Urinary bladder (tissue), 3 donors: ENCODE measurements at regions not wholly inside any gene's neighbourhood (a gene's known extent, or its start where the extent isn't known, plus 50 kb on each side); places are given as distances from the start of the nearest gene placed in this dataset.
"Not testable (repeated sequence)": the region's sequence is repeated elsewhere in the genome, so short reads cannot be mapped to it uniquely, and the experiment has no call there.

ENCODE experiments used
- DNase-seq: peaks from one replicate; pipeline ENCODE4 v3.0.0-alpha.2; 2015; ENCODE audit errors: extremely low spot score
- H3K27ac ChIP-seq: one replicate; pipeline ENCODE4 v1.5.1; 2013; ENCODE audit warnings: low read depth, mild to moderate bottlenecking, moderate library complexity
- H3K36me3 ChIP-seq: one replicate; pipeline ENCODE4 v1.6.1; 2013; ENCODE audit warnings: mild to moderate bottlenecking, moderate library complexity; ENCODE audit not compliant: insufficient read depth
- H3K4me1 ChIP-seq: one replicate; pipeline ENCODE4 v1.6.1; 2013; ENCODE audit warnings: mild to moderate bottlenecking, moderate library complexity; ENCODE audit not compliant: insufficient read depth
- H3K4me3 ChIP-seq: one replicate; pipeline ENCODE4 v1.5.1; 2013; ENCODE audit warnings: low read depth, low read length
- WGBS: extraction: QIAGEN DNeasy Blood & Tissue Kit; methylation state at CpG from one replicate; pipeline ENCODE4 v1.1.7; 2013; 5-methylcytosine and 5-hydroxymethylcytosine counted together
- donor health status: healthy with polysubstance abuse.
- donor health status: healthy.

DNA sequence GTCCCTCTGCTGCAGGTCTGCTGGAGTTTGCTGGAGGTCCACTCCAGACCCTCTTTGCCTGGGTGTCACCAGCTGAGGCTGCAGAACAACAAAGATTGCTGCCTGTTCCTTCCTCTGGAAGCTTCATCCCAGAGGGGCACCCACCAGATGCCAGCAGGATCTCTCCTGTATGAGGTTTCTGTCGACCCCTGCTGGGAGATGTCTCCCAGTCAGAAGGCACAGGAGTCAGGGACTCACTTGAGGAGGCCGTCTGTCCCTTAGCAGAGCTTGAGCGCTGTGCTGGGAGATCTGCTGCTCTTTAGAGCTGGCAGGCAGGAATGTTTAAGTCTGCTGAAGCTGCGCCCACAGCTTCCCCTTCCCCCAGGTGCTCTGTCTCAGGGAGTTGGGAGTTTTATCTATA, 196.2 kb downstream of the C4orf33 start:
- 66% methylated on average over 4 of the region's 4 CpGs for WGBS
- H3K27ac ChIP-seq, H3K4me1 ChIP-seq, H3K4me3 ChIP-seq, H3K36me3 ChIP-seq, DNase-seq: not testable (repeated sequence)

DNA sequence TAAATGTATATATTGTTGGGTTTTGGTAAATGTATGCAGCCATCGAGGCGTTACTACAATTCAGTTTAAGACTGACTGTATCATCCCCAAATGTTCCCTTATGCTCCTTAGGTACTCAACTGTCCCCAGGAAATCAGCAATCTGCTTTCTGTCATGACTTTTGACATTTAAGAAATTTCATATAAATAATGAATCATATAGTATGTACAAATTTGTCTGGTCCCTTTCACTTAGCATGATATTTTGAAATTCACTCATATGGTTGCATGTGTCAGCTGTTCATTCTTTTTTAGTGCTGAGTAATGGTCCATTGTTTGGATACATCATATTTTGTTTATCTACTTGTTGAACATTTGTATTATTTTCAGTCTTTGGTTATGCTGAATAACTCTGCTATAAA, 218.8 kb downstream of the C4orf33 start:
- 99% methylated on average over 2 of the region's 2 CpGs for WGBS
- no peak overlapping the region for H3K27ac ChIP-seq
- no peak for DNase-seq
- H3K36me3 ChIP-seq, result no peaks in the 10 kb centered on the region
- no peak overlapping the region for H3K4me3 ChIP-seq
- no peaks in the 10 kb centered on the region for H3K4me1 ChIP-seq

DNA sequence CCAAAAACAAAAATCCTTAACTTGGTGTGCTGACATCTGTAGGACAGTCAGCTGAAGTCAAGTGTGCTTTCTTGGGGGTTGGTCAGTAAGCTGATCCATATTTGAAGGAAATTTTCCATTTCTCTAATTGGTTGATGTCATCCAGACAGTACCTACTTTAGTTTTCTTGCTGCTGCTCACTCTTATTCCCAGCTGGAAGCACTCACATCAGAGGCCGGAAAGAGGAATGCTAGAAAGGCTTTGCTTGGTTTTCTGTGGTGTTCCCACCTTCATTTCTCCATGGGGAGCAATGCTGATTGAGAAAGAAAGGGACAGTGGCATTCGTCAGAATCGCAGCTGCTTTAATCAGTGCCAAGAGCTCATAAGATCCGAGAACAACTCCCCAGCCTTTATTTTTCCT, 227.0 kb downstream of the C4orf33 start:
- Histone ChIP-seq H3K27ac (no peak overlapping the region), H3K4me3 (no peak overlapping the region), H3K36me3 (no peaks in the 10 kb centered on the region), H3K4me1 (no peaks in the 10 kb centered on the region)
- DNase-seq, result no peak
- WGBS, result 44% methylated on average over 4 of the region's 4 CpGs

DNA sequence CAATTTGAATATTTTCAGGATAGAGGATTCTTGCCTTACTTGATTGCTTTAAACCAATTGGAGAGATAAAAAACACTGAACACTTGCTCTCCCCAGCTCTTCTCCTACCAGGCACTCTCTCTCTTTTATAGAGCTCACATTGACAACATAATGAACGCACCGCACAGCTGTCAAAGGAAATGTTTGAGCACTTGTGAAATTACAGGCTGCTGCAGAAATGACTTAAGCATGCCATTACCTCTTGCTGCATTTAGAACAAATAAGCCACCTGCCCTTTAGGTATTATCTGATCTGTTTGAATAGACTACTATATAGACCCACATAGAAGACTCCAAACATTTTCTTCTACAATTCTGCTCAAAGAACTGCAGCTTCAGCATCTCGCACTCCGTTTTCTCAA, 227.7 kb downstream of the C4orf33 start:
- Histone ChIP-seq H3K36me3 (no peaks in the 10 kb centered on the region), H3K4me3 (no peak overlapping the region), H3K4me1 (no peaks in the 10 kb centered on the region), H3K27ac (no peak overlapping the region)
- no peak for DNase-seq
- WGBS, result 47% methylated on average over 4 of the region's 4 CpGs

DNA sequence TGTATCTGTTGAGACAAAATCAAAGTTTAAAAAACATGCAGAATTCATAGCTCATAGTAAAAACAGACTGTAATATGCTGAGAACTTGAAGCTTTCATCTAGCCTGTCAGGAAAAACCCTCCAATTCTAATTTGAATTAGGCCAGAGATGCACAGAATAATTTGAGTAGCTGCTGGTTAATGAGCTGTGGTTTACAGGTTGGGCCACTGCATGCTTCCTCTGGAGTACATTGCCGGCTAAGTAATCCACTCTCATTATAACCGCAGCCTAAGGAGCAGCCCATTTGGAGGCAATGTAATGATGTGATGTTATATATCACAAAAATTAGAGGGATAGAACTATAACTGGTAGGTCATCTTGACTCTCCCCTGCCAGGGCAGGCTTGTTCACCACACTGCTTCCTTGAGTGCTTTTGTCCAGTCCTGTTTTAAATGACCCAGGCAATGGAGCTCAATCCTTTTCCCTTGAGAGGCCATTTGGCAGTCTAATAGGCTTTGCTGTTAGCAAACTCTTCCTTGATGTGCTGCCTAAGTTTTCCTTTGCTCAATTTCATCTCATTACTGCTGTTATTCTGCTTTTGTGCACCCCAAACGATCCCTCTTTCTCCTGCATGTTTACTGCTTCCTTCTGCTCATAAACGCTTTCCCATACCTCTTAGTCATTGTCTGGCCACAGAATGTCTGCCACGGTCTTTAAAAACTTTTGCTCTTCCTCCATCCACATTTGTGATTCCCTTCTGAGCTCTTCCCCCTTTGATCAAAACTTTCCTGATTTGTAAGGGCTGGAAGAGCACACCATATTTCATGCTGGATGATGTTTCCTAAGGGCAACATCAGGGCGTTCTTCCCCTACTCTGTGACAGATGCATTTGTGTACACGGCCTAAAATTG, 230.9 kb downstream of the C4orf33 start:
- Histone ChIP-seq H3K4me1 (no peaks in the 10 kb centered on the region), H3K36me3 (no peaks in the 10 kb centered on the region), H3K4me3 (no peak overlapping the region), H3K27ac (no peak overlapping the region)
- WGBS, result 42% methylated on average over 7 of the region's 7 CpGs
- no peak for DNase-seq

DNA sequence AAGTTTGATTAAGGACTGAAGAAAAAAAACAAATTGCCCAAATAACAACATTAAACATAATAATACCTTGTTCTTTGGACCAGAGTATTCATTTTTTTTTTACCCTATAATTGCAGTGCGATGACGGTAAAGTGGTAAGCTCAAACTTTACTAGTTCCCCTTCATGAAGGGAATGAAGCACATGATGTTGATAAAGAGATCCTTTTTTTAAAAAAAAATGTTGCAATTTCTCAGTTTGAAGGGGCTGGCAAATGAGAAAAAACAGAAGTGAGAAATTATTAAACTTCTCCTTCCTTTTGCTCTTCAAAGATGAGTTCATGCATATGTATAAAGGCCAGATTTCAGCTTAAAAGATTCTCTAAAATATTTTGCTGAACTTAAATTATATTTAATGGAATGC, 231.7 kb downstream of the C4orf33 start:
- DNase-seq, result no peak
- WGBS, result 95% methylated on average over 2 of the region's 2 CpGs
- H3K4me1 ChIP-seq, result no peaks in the 10 kb centered on the region
- H3K4me3 ChIP-seq, result no peak overlapping the region
- no peak overlapping the region for H3K27ac ChIP-seq
- H3K36me3 ChIP-seq, result no peaks in the 10 kb centered on the region

DNA sequence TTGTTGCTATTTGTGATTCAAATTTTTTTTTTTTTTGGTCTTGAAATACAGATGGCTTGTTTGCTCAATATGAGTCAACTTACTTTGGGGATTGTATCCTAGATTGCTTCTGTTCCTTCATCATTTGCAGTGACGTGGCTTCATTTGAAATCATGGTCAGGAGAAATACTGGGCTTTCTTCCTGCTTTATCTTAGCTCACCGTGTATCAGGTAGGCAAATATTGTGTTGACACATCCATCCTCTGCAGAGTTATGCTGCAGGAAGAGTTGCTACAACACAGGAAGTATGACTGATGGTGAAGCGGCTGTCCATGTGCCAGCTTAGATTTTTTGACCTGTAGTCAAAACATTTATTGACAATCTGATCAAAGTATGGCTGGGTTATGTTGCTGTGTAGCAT, 232.2 kb downstream of the C4orf33 start:
- H3K36me3 ChIP-seq, result no peaks in the 10 kb centered on the region
- no peak overlapping the region for H3K27ac ChIP-seq
- no peak overlapping the region for H3K4me3 ChIP-seq
- H3K4me1 ChIP-seq, result no peaks in the 10 kb centered on the region
- no peak for DNase-seq
- 75% methylated on average over 3 of the region's 3 CpGs for WGBS

DNA sequence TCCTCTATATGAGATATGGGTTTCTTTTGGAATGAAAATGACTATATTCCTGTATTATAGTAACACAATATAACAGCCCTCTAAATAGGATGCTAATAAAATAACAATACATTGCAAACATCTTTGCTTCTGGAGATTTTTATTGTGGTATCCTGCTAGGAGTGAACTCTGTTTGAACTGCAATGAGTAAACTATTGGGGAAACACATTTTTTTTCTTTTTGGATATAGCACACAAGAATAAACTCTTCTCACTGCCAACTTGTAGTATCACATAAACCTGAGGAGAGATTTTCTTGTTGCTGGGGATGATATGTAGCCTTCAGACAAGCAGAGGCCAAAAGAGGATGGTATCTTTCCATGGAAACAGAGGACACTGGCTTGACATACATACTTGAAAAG, 238.2 kb downstream of the C4orf33 start:
- Histone ChIP-seq H3K4me1 (no peaks in the 10 kb centered on the region), H3K4me3 (no peak overlapping the region), H3K36me3 (no peaks in the 10 kb centered on the region), H3K27ac (no peak overlapping the region)
- DNase-seq, result no peak

DNA sequence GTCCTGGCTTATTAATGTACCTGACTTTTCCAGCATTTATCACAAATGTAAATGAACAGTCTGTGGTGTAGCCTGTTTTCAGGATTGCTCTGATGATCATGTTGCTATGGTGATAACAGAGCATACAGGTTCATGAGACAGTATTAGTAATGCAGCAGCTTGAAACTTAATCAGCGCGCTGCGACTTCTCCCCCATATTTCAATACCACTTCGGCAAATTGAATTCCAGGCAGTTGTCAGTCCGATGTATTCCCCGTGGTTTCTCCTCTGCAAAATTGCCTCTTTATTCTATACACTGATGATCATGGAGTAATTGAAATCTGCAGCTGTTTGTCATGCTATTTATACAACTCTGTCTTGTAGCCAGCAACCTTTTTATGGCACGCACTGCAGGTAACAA, 239.3 kb downstream of the C4orf33 start:
- no peaks in the 10 kb centered on the region for H3K4me1 ChIP-seq
- WGBS, result 93% methylated on average over 7 of the region's 7 CpGs
- no peak for DNase-seq
- H3K4me3 ChIP-seq, result no peak overlapping the region
- H3K36me3 ChIP-seq, result no peaks in the 10 kb centered on the region
- H3K27ac ChIP-seq, result no peak overlapping the region

DNA sequence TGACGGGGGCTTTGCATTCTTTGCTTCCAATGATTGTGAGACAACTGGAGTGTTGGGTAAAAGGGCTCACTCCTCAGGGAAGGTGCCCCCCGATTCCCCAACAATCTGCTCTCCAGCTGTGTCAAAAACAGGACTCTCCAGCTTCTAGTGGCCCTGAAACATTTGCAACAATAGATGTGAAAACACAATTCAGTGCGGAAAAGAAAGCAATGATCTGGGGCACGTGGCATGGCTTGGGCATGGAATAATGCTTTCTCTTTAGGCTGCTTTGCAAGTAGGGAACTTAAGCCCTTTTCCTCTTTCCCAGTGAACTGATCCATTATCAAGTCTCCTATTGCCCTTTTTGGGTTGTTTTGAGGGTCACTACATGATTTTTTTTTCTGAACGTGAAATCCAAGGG, 239.9 kb downstream of the C4orf33 start:
- Histone ChIP-seq H3K4me3 (no peak overlapping the region), H3K27ac (no peak overlapping the region), H3K4me1 (no peaks in the 10 kb centered on the region), H3K36me3 (no peaks in the 10 kb centered on the region)
- 67% methylated on average over 5 of the region's 5 CpGs for WGBS
- no peak for DNase-seq

DNA sequence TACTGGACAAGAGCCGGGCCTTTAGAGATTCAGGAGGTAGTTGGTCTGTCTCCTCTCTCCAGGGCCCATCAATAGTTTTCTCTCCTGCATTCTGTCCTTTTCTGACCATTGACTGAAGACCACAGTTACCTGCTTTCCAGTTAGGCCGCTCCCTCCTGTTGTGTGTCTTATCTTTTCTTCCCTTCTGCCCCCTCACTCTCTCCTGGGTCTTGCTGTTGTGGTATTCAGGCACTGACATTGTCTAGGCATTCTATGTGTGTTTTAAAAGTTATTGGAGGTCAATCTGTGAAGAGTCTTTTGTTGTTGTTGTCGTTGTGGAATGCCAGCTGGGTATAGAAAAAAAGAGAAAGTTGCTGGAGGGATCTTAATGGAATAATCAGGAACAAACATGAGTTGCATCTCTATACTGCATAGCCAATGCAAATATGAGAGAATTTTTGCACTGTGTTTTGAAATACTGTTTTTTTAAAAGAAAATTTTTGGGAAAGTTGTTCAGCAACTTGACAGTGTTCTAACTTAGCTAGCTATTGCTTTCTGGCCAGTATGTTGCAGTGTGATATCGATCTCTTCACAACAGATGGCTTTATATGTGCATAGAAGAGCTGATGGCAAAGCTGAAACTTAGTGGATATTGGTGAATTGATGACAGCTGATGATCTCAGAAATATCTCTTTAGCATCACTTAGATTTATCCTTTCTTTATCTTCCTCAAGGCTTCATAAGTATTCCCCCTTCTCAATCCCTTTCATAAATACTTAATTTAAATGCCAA, 240.7 kb downstream of the C4orf33 start:
- WGBS, result 84% methylated on average over 4 of the region's 4 CpGs
- Histone ChIP-seq H3K27ac (no peak overlapping the region), H3K4me3 (no peak overlapping the region), H3K36me3 (no peaks in the 10 kb centered on the region), H3K4me1 (no peaks in the 10 kb centered on the region)
- DNase-seq, result no peak

DNA sequence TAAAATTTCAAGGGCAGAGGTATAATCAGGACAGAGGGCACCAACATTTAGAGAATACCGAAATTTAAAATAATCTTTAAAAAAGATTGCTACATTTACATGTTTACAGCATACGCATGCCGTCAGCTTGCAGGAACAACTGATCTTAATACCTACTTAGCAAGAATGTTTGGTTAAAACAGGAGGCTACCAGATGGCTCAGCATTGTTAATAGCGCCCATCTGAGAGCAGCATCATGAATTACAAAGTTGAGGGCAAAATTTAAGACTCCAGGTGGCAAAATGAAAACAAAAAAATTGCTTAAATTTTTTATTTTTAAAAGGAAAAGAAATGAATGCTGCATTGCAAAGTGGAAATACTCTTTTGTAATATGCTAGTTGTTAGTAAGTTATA, 241.3 kb downstream of the C4orf33 start:
- WGBS, result 77% methylated on average over 4 of the region's 4 CpGs
- Histone ChIP-seq H3K4me1 (no peaks in the 10 kb centered on the region), H3K4me3 (no peak overlapping the region), H3K36me3 (no peaks in the 10 kb centered on the region), H3K27ac (no peak overlapping the region)
- no peak for DNase-seq

DNA sequence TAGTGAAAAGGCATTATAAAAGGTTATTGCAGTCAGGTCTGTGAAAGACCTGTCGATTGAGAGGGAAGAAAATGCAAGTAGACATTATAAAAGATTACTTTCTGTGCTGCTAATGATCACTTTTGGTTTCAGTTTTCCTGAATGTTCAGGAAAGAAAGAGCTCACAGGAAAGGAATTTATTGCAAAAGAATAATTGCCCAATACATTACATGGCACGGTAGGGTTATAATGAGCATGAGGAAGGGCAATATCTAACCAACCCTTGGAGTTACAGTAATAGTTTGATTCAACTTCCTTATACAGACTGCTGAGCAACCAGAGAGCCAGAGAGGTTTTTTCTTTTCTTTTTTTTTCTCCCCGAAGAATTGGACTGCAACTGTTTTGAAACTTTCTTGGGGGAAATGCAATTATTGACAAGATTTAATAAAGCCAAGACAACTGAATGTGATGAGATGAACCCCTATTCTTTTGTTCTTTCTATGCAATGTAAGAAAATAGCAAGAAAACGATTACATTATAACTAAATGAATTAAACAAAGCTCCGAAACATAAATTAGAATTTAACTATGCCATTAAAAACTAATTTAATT, 247.0 kb downstream of the C4orf33 start:
- no peak for DNase-seq
- Histone ChIP-seq H3K4me1 (no peaks in the 10 kb centered on the region), H3K27ac (no peak overlapping the region), H3K4me3 (no peak overlapping the region), H3K36me3 (no peaks in the 10 kb centered on the region)
- 63% methylated on average over 5 of the region's 5 CpGs for WGBS

DNA sequence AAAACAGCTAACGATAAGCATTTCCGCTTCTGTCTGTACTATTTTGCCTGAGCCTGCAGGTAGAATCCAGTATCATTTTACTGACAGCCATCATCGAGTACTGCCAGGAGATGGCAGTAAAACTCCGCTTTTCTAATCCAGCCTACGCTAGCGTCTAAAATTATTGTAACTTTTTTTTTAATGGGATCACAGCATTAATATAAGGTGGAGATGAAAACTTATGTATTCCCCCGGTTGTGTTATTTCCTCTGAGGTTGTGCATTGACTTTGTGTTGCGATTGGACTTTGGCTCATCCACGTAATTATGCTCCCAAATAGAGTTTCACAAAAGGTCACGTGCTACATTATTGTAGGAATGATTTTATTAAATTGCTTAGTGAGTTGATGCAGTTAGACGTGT, 248.1 kb downstream of the C4orf33 start:
- no peak overlapping the region for H3K27ac ChIP-seq
- no peak overlapping the region for H3K4me3 ChIP-seq
- WGBS, result 46% methylated on average over 11 of the region's 11 CpGs
- H3K36me3 ChIP-seq, result no peaks in the 10 kb centered on the region
- no peak for DNase-seq
- H3K4me1 ChIP-seq, result no peaks in the 10 kb centered on the region
